B cell (primary cell): ENCODE measurements at regions not wholly inside any gene's neighbourhood (a gene's known extent, or its start where the extent isn't known, plus 50 kb on each side); places are given as distances from the start of the nearest gene placed in this dataset.

ENCODE experiments used
- ATAC-seq: fragments of 200-7000 bp; cut with Tn5 transposase; one replicate; pipeline ENCODE4 v1.10.0; 2021; ENCODE audit warnings: low read depth, mild to moderate bottlenecking, moderate number of reproducible peaks, moderate library complexity
- CTCF ChIA-PET: fragments of 350-600 bp; sonication (Branson Sonifier 250); formaldehyde crosslinking; loops from one replicate; lab custom pipeline; 2021; ENCODE audit warnings: antibody characterized with exemption, inconsistent platforms; lab: Charles Lee
- POLR2A ChIA-PET: fragments of 350-600 bp; sonication (Branson Sonifier 250); formaldehyde crosslinking; loops from one replicate; lab custom pipeline; 2021; ENCODE audit warnings: antibody characterized with exemption; lab: Charles Lee
- DNase-seq: peaks from one replicate; pipeline ENCODE4 v3.0.0; 2013
- H2AFZ ChIP-seq: 2 replicates; pipeline ENCODE4 v1.6.1; 2012; ENCODE audit warnings: mild to moderate bottlenecking, low read depth, low read length; ENCODE audit not compliant: insufficient read depth, poor library complexity, severe bottlenecking
- H3K27ac ChIP-seq, 2 donors: 1 replicate in 1 of 2; 2 replicates in 1 of 2; pipeline ENCODE4 v1.5.1; 2012 to 2013; ENCODE audit warnings: low read length in 2 of 2, mild to moderate bottlenecking in 2 of 2, moderate library complexity in 1 of 2
- H3K27me3 ChIP-seq, 4 experiments: fragments of 200-600 bp in 1 of 4; sonication (generic) in 1 of 4; replicated peaks in 1 of 4; 1 replicate in 2 of 4; 2 replicates in 2 of 4; pipeline versions ENCODE4 v1.6.1 to v1.7.0; 2013 to 2016; ENCODE audit warnings: low read length in 3 of 4, mild to moderate bottlenecking in 2 of 4, mixed read lengths in 1 of 4, moderate library complexity in 1 of 4; ENCODE audit not compliant: insufficient read depth in 4 of 4, control insufficient read depth in 3 of 4; ENCODE audit errors: control extremely low read depth in 1 of 4
- H3K36me3 ChIP-seq, 2 experiments: replicated peaks in 1 of 2; 1 replicate in 1 of 2; 2 replicates in 1 of 2; pipeline versions ENCODE4 v1.6.1 to v1.7.1; 2013; ENCODE audit warnings: low read length in 1 of 2; ENCODE audit not compliant: insufficient read depth in 2 of 2, control insufficient read depth in 1 of 2; ENCODE audit errors: control extremely low read depth in 1 of 2, extremely low read depth in 1 of 2
- H3K4me1 ChIP-seq, 2 donors: fragments of 200-600 bp in 1 of 2; sonication (generic) in 1 of 2; 1 replicate in 1 of 2; 2 replicates in 1 of 2; pipeline versions ENCODE4 v1.5.1 to v1.6.1; 2013 to 2017; ENCODE audit warnings: low read length in 2 of 2; ENCODE audit not compliant: control insufficient read depth in 2 of 2, insufficient read depth in 2 of 2
- H3K4me2 ChIP-seq: replicated peaks from 2 replicates; pipeline ENCODE3; 2012; ENCODE audit warnings: mild to moderate bottlenecking, low read depth, low read length; ENCODE audit not compliant: poor library complexity, severe bottlenecking
- H3K4me3 ChIP-seq, 5 experiments: fragments of 200-600 bp in 1 of 5; sonication (generic) in 1 of 5; 1 replicate in 3 of 5; 2 replicates in 2 of 5; pipeline versions ENCODE4 v1.5.1 to v1.7.0; 2011 to 2016; ENCODE audit warnings: low read length in 4 of 5, mild to moderate bottlenecking in 4 of 5, low read depth in 2 of 5, control low read depth in 1 of 5, moderate library complexity in 1 of 5; ENCODE audit not compliant: insufficient read depth in 1 of 5; ENCODE audit errors: control extremely low read depth in 1 of 5, extremely low read depth in 1 of 5
- H3K79me2 ChIP-seq: fragments of 200-600 bp; sonication (generic); one replicate; pipeline ENCODE4 v1.6.0; 2016; ENCODE audit warnings: low read length; ENCODE audit not compliant: control insufficient read depth, insufficient read depth
- H3K9ac ChIP-seq: fragments of 200-600 bp; sonication (generic); 2 replicates; pipeline ENCODE4 v1.6.1; 2017; ENCODE audit warnings: mild to moderate bottlenecking, low read length, moderate library complexity
- H3K9me3 ChIP-seq, 3 donors: one replicate each; pipeline versions ENCODE4 v1.6.1 to v1.7.1; 2013; ENCODE audit warnings: low read length in 2 of 3; ENCODE audit not compliant: control insufficient read depth in 2 of 3, insufficient read depth in 1 of 3; ENCODE audit errors: control extremely low read depth in 1 of 3
- H4K20me1 ChIP-seq: 2 replicates; pipeline ENCODE4 v1.6.0; 2012; ENCODE audit warnings: mild to moderate bottlenecking, low read length; ENCODE audit not compliant: insufficient read depth, control insufficient read depth, poor library complexity, severe bottlenecking
- H3K27ac Mint-ChIP-seq: one replicate; pipeline ENCODE4 v1.8.0; 2021; ENCODE audit warnings: mixed read lengths
- H3K27me3 Mint-ChIP-seq: one replicate; pipeline ENCODE4 v1.8.0; 2021; ENCODE audit warnings: mixed read lengths
- H3K4me1 Mint-ChIP-seq: one replicate; pipeline ENCODE4 v1.8.0; 2021; ENCODE audit warnings: mixed read lengths
- H3K4me3 Mint-ChIP-seq: one replicate; pipeline ENCODE4 v1.8.0; 2021; ENCODE audit warnings: mixed read lengths
- H3K9me3 Mint-ChIP-seq: one replicate; pipeline ENCODE4 v1.8.0; 2022; ENCODE audit warnings: mixed read lengths; ENCODE audit not compliant: insufficient read depth
- EZH2 ChIP-seq: IDR thresholded peaks from 2 replicates; pipeline ENCODE4 v1.6.1; 2012; ENCODE audit warnings: borderline replicate concordance, low read depth, mild to moderate bottlenecking, moderate library complexity, low read length; ENCODE audit not compliant: insufficient read depth, poor library complexity, severe bottlenecking
- WGBS: methylation state at CpG from one replicate; pipeline ENCODE4 v1.1.5; 2013; ENCODE audit warnings: missing lambda C conversion rate; ENCODE audit not compliant: insufficient coverage; 5-methylcytosine and 5-hydroxymethylcytosine counted together
- intact Hi-C: fragments of 100-400 bp; cut with micrococcal nuclease; formaldehyde crosslinking; loops from one replicate; pipeline ENCODE4 v1.10.0; 2022
- TF ChIP-seq, protein P1 (sequence below): fragments of 200-600 bp; IDR thresholded peaks from one replicate; pipeline ENCODE4 v1.8.0; 2022; ENCODE audit warnings: antibody characterized with exemption, mild to moderate bottlenecking

DNA sequence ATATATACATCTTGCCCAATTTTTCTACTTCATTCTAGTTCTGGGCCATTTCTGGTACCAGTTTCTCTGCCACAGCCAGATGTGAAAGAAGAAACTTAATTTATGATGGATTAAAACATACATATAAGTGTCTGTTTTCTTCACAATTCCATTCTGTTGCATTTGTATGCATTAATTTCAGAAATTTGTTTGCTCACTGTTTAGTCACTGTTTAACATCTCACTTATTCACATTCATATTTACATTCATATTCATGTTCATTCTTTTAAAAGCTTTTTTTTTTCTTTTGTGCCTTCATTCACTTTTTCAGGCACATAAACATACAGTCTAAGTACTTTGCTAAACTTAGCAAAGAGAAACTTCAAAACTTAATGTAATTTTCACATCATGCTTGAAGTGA is 684.0 kb upstream of the CDH9 start:
- no peak for DNase-seq
- Mint-ChIP-seq H3K4me3 (no peak overlapping the region), H3K27ac (no peak overlapping the region), H3K27me3 (no peaks in the 10 kb centered on the region), H3K9me3 (no peaks in the 10 kb centered on the region), H3K4me1 (no peaks in the 10 kb centered on the region)
- Histone ChIP-seq H2AFZ (no peak overlapping the region), H3K27me3 (no peaks in the 10 kb centered on the region), H3K4me2 (no peak overlapping the region), H3K4me3 (no peak overlapping the region), H4K20me1 (no peaks in the 10 kb centered on the region), H3K79me2 (no peaks in the 10 kb centered on the region), H3K9ac (no peak overlapping the region), H3K27ac (no peak overlapping the region), H3K9me3 (no peaks in the 10 kb centered on the region), H3K36me3 (no peaks in the 10 kb centered on the region), H3K4me1 (no peaks in the 10 kb centered on the region)
- CTCF ChIA-PET = interaction anchor here (0.7 kb wide), 1 partner anchor 1834 kb away, joined by 3 read pairs; no protein-coding TSS in a partner anchor
- TF ChIP-seq EZH2 = no peak
- TF ChIP-seq, protein P1, sequence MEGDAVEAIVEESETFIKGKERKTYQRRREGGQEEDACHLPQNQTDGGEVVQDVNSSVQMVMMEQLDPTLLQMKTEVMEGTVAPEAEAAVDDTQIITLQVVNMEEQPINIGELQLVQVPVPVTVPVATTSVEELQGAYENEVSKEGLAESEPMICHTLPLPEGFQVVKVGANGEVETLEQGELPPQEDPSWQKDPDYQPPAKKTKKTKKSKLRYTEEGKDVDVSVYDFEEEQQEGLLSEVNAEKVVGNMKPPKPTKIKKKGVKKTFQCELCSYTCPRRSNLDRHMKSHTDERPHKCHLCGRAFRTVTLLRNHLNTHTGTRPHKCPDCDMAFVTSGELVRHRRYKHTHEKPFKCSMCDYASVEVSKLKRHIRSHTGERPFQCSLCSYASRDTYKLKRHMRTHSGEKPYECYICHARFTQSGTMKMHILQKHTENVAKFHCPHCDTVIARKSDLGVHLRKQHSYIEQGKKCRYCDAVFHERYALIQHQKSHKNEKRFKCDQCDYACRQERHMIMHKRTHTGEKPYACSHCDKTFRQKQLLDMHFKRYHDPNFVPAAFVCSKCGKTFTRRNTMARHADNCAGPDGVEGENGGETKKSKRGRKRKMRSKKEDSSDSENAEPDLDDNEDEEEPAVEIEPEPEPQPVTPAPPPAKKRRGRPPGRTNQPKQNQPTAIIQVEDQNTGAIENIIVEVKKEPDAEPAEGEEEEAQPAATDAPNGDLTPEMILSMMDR = no peak
- POLR2A ChIA-PET = no interaction called here
- intact Hi-C loops = no loop called here
- no peak for ATAC-seq

DNA sequence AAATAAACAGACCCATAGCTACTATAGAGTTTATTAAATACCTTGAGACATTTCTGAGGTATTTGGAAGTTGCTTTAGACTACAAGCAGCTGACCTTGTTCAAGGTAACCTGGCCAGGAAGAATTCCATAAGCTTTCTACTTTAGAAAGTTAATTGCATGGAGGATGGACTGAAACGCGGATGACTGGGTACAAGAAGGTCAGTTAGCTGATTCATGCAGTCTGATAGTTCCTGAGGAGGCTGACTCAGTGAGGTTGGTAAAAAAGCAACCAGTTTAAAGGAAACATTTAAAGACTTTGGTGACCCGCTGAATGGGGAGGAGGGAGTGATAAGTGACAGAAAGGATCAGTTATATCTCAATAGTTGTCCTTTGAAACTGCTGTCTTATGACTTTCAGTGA is 670.1 kb upstream of the CDH9 start:
- H2AFZ ChIP-seq = no peak overlapping the region
- Mint-ChIP-seq H3K27me3 (no peaks in the 10 kb centered on the region), H3K27ac (no peak overlapping the region), H3K9me3 (no peaks in the 10 kb centered on the region), H3K4me1 (no peaks in the 10 kb centered on the region), H3K4me3 (no peak overlapping the region)
- no peaks in the 10 kb centered on the region for H4K20me1 ChIP-seq
- intact Hi-C loops = no loop called here
- ChIA-PET CTCF (no interaction called here), POLR2A (no interaction called here)
- H3K4me2 ChIP-seq = no peak overlapping the region
- H3K79me2 ChIP-seq = no peaks in the 10 kb centered on the region
- ATAC-seq (no peak), DNase-seq (no peak)
- 94% methylated on average over 2 of the region's 3 CpGs for WGBS
- no peaks in the 10 kb centered on the region for H3K36me3 ChIP-seq
- TF ChIP-seq, protein P1 = no peak
- no peak overlapping the region for H3K4me3 ChIP-seq
- H3K9me3 ChIP-seq = peaks cover 0 to 4% (median 0%) of the 10 kb centered on the region in 3 donors
- no peaks in the 10 kb centered on the region for H3K4me1 ChIP-seq
- no peak overlapping the region for H3K27ac ChIP-seq
- H3K9ac ChIP-seq = no peak overlapping the region
- no peaks in the 10 kb centered on the region for H3K27me3 ChIP-seq
